Parathyroid adenoma (tissue), 2 donors: ENCODE measurements at regions not wholly inside any gene's neighbourhood (a gene's known extent, or its start where the extent isn't known, plus 50 kb on each side); places are given as distances from the start of the nearest gene placed in this dataset.

Source experiments
- H2AFZ ChIP-seq: fragments of 300-600 bp; sonication (generic); one replicate; pipeline ENCODE4 v1.7.0; 2017; ENCODE audit warnings: antibody characterized with exemption, mild to moderate bottlenecking
- H3K27ac ChIP-seq: fragments of 300-600 bp; sonication (generic); one replicate; pipeline ENCODE4 v1.7.0; 2017
- H3K27me3 ChIP-seq: fragments of 300-600 bp; sonication (generic); one replicate; pipeline ENCODE4 v1.7.0; 2017; ENCODE audit warnings: low read length; ENCODE audit not compliant: control insufficient read depth, insufficient read depth
- H3K36me3 ChIP-seq: fragments of 300-600 bp; sonication (generic); one replicate; pipeline ENCODE4 v1.7.0; 2017; ENCODE audit warnings: low read length; ENCODE audit not compliant: control insufficient read depth, insufficient read depth
- H3K4me1 ChIP-seq: fragments of 300-600 bp; sonication (generic); one replicate; pipeline ENCODE4 v1.7.0; 2017; ENCODE audit warnings: control low read depth
- H3K4me2 ChIP-seq: fragments of 300-600 bp; sonication (generic); one replicate; pipeline ENCODE4 v1.7.0; 2017; ENCODE audit warnings: low read length
- H3K4me3 ChIP-seq: fragments of 300-600 bp; sonication (generic); one replicate; pipeline ENCODE4 v1.7.0; 2017; ENCODE audit warnings: low read depth, low read length
- H3K79me2 ChIP-seq: fragments of 300-600 bp; sonication (generic); one replicate; pipeline ENCODE4 v1.7.0; 2017; ENCODE audit warnings: control low read depth
- H3K9ac ChIP-seq: fragments of 300-600 bp; sonication (generic); one replicate; pipeline ENCODE4 v1.7.0; 2017; ENCODE audit warnings: mild to moderate bottlenecking
- H3K9me3 ChIP-seq: fragments of 300-600 bp; sonication (generic); one replicate; pipeline ENCODE4 v1.7.0; 2017; ENCODE audit warnings: low read length; ENCODE audit not compliant: control insufficient read depth
- TF ChIP-seq, protein P1 (sequence below): fragments of 300-600 bp; sonication (generic); IDR thresholded peaks from one replicate; pipeline ENCODE4 v1.7.0; 2017; ENCODE audit warnings: antibody characterized with exemption, mild to moderate bottlenecking
- donor health status: primary hyperparathyroidism.

- Histone ChIP-seq H3K4me1 (no peaks in the 10 kb centered on the region), H3K27ac (no peak overlapping the region), H3K4me3 (no peak overlapping the region), H3K79me2 (no peaks in the 10 kb centered on the region), H3K4me2 (no peak overlapping the region), H3K9me3 (no peaks in the 10 kb centered on the region), H3K27me3 (no peaks in the 10 kb centered on the region), H3K36me3 (no peaks in the 10 kb centered on the region), H2AFZ (no peak overlapping the region), H3K9ac (no peak overlapping the region)
- TF ChIP-seq, protein P1, sequence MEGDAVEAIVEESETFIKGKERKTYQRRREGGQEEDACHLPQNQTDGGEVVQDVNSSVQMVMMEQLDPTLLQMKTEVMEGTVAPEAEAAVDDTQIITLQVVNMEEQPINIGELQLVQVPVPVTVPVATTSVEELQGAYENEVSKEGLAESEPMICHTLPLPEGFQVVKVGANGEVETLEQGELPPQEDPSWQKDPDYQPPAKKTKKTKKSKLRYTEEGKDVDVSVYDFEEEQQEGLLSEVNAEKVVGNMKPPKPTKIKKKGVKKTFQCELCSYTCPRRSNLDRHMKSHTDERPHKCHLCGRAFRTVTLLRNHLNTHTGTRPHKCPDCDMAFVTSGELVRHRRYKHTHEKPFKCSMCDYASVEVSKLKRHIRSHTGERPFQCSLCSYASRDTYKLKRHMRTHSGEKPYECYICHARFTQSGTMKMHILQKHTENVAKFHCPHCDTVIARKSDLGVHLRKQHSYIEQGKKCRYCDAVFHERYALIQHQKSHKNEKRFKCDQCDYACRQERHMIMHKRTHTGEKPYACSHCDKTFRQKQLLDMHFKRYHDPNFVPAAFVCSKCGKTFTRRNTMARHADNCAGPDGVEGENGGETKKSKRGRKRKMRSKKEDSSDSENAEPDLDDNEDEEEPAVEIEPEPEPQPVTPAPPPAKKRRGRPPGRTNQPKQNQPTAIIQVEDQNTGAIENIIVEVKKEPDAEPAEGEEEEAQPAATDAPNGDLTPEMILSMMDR: no peak
These were observed 89.7 kb upstream of the RASGRF1 start for GRCh38 chr15:79180318-79180717.

- H3K27me3 ChIP-seq: no peaks in the 10 kb centered on the region
- H3K36me3 ChIP-seq: no peaks in the 10 kb centered on the region
- H3K79me2 ChIP-seq: no peaks in the 10 kb centered on the region
- no peak overlapping the region for H3K4me2 ChIP-seq
- H2AFZ ChIP-seq: no peak overlapping the region
- H3K4me1 ChIP-seq: no peaks in the 10 kb centered on the region
- H3K27ac ChIP-seq: no peak overlapping the region
- H3K9ac ChIP-seq: no peak overlapping the region
- H3K9me3 ChIP-seq: no peaks in the 10 kb centered on the region
- TF ChIP-seq, protein P1: no peak
- no peak overlapping the region for H3K4me3 ChIP-seq
These were observed 89.0 kb upstream of the RASGRF1 start for GRCh38 chr15:79179597-79179996.

DNA sequence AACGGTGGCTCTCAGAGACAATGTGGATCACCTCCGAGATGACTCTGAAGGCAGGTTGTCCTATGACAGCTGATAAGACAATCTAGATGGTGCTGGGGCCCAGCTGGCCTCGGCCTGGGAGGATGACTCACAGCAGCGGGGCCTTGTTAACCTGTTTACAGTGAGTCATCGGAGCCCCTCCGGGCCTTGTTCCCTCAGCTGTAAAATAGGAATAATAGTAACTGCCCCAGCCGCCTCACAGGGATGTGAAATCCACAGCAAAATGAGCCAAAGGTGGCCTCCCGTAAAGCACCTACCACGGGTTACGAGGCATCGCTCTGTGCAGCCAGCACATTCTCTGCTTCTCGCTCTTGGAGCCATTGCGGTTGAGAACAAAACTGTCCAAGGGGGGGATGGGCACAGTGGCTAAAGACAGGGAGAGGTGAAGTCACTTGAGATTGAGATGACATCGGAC is 88.6 kb upstream of the RASGRF1 start:
- no peak overlapping the region for H3K27ac ChIP-seq
- H3K27me3 ChIP-seq: no peaks in the 10 kb centered on the region
- no peaks in the 10 kb centered on the region for H3K79me2 ChIP-seq
- no peaks in the 10 kb centered on the region for H3K9me3 ChIP-seq
- no peak overlapping the region for H3K4me3 ChIP-seq
- H2AFZ ChIP-seq: no peak overlapping the region
- no peak overlapping the region for H3K4me2 ChIP-seq
- TF ChIP-seq, protein P1: no peak
- H3K9ac ChIP-seq: no peak overlapping the region
- no peaks in the 10 kb centered on the region for H3K36me3 ChIP-seq
- H3K4me1 ChIP-seq: no peaks in the 10 kb centered on the region

DNA sequence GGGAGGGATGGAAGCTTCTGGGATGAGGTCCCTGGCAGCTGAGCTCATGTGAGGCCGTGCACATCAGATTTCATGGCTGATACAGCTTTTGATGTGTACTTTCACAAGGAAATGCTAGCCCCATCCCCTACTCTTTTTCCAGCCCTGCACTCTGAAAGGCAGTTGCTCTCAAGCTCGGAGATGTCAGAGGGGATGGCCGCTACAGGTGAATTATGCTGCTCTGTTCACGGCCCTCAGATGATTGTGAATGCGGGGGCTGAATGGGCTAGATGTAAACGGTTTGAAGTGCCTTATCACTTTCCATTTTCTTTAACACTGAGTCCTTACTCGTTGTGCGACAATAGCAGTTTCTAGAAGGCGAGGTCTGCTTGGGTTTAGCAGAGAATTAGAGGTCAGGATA is 88.0 kb upstream of the RASGRF1 start:
- Histone ChIP-seq H3K4me1 (no peaks in the 10 kb centered on the region), H2AFZ (no peak overlapping the region), H3K79me2 (no peaks in the 10 kb centered on the region), H3K4me2 (no peak overlapping the region), H3K9me3 (no peaks in the 10 kb centered on the region), H3K36me3 (no peaks in the 10 kb centered on the region), H3K27ac (no peak overlapping the region), H3K9ac (no peak overlapping the region), H3K4me3 (no peak overlapping the region), H3K27me3 (no peaks in the 10 kb centered on the region)
- TF ChIP-seq, protein P1: no peak

GRCh38 chr15:79176151-79176550 is 85.6 kb upstream of the RASGRF1 start:
- H3K9ac ChIP-seq: no peak overlapping the region
- no peaks in the 10 kb centered on the region for H3K27me3 ChIP-seq
- H3K36me3 ChIP-seq: no peaks in the 10 kb centered on the region
- TF ChIP-seq, protein P1: no peak
- H2AFZ ChIP-seq: no peak overlapping the region
- no peak overlapping the region for H3K4me2 ChIP-seq
- H3K4me1 ChIP-seq: no peaks in the 10 kb centered on the region
- H3K9me3 ChIP-seq: no peaks in the 10 kb centered on the region
- H3K79me2 ChIP-seq: no peaks in the 10 kb centered on the region
- no peak overlapping the region for H3K4me3 ChIP-seq
- H3K27ac ChIP-seq: no peak overlapping the region
